AG10803 (cell line): ENCODE measurements at regions not wholly inside any gene's neighbourhood (a gene's known extent, or its start where the extent isn't known, plus 50 kb on each side); places are given as distances from the start of the nearest gene placed in this dataset.
"Not testable (repeated sequence)": the region's sequence is repeated elsewhere in the genome, so short reads cannot be mapped to it uniquely, and the experiment has no call there.

Experiments
- DNase-seq: peaks from one replicate; pipeline ENCODE4 v3.0.0; 2010; ENCODE audit warnings: low read depth
- H3K4me3 ChIP-seq: 2 replicates; pipeline ENCODE4 v1.5.1; 2011; ENCODE audit warnings: mild to moderate bottlenecking, low read length, control low read depth
- TF ChIP-seq, protein P1 (sequence below): conservative IDR thresholded peaks from 2 replicates; pipeline ENCODE4 v1.5.1; 2011; ENCODE audit warnings: mild to moderate bottlenecking, low read length, control low read depth, inconsistent platforms

DNA sequence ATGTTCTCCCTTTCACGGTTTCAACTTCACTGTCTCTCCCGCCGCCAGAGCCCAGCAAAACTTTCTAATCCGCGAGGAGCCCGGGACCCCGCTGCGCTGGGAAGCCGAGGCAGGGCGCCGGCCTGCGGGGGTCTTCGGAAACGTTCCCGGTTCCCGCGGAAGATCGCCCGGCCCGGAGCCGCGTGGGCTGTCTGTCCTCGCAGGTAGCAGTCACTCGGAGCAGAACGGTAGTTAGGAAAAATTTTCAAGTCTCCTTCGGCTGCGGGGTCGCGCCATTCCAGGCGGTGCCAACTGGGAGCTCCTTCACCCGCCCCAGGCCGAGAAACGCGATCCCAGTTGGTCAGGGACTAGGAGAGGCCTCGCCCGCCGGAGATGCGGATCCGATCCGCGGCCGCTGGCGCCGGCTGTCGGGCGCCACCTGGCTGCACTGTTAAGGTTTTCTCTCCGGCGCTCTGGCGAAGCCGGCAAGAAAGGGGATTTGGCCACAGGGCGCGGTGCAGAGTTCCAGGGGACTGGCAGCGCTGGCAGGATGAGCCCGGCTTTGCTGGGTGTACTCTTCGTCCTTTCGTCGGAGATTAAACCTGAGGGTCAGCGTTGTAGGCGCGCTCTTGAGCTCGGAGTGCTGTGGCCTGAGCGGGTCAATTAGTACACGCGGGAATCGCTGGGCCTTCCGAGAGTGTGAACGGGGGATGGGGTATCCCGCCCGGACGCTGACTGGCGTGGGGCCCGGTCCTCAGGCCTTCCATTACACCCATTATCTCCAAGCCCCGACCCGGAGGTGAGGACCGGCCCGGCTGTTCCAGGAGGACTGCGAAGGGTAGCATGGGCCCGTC lies 135.4 kb downstream of the KCNJ12 start:
- DNase-seq = peak; percentile 75
- peak overlapping the region; percentile 61 for H3K4me3 ChIP-seq

DNA sequence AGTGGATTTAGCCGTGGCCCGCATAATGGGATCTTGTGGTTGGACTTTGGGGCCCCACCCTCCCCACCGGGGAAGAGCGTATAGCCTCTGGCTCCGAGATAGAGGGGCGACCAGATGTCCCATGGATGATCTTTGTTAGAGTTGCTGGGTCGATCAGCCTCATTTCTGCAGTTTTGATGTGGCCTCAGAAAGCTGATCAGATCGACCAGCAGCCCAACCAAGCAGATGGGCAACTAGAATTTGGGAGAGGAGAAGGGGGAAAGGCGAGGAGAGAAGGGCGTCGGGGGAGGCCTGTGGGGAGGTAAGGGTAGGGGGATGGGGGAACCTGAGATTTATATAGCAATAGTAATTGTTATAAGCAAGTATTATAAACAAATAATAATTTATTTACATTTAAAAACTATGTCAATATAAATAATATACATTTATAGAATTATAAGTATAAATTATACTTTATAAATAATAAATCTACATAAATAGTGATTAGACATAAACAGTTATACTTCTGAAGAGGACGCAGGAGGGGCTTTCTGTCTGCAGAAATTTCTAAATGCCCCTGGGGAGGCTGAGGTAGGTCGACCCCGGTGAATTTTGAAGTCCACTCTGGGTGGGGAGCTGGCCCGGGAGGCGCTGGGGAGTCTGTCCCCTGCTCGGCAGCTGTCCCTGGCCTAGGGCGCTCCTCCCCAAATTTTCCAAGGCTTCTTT lies 136.3 kb downstream of the KCNJ12 start:
- peak overlapping the region; percentile 7; the same call in 1 of the 2 replicates for H3K4me3 ChIP-seq
- TF ChIP-seq, protein P1, sequence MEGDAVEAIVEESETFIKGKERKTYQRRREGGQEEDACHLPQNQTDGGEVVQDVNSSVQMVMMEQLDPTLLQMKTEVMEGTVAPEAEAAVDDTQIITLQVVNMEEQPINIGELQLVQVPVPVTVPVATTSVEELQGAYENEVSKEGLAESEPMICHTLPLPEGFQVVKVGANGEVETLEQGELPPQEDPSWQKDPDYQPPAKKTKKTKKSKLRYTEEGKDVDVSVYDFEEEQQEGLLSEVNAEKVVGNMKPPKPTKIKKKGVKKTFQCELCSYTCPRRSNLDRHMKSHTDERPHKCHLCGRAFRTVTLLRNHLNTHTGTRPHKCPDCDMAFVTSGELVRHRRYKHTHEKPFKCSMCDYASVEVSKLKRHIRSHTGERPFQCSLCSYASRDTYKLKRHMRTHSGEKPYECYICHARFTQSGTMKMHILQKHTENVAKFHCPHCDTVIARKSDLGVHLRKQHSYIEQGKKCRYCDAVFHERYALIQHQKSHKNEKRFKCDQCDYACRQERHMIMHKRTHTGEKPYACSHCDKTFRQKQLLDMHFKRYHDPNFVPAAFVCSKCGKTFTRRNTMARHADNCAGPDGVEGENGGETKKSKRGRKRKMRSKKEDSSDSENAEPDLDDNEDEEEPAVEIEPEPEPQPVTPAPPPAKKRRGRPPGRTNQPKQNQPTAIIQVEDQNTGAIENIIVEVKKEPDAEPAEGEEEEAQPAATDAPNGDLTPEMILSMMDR = no peak
- no peak for DNase-seq

More for the DNA sequence above, 135.4 kb downstream of the KCNJ12 start:
- TF ChIP-seq, protein P1 = peak; percentile 65

DNA sequence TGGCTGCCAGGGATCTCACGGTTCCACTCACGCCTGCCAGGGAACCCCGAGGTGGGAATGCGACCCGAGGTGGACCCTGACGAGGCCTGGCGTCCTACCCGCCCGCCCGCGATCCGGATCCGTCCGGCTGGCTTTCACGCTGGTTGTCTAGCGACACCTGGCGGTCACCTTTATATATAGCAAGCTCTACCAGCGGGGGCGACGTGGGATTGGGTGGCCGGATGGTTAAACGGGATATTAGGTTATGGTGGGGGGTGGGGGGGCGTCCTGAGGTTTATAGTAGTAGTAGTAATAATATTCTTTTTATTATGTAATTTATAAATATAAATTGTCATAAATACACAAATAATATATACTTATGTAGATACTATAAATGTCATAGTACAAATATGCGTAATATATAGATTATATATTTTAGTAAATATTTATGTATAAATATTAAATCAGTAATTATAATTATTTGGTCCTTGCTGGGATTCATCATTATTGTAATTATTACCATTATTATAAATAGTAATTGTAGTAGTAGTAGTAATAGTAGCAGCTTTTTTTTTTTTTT lies 136.9 kb downstream of the KCNJ12 start:
- TF ChIP-seq, protein P1 = peak; percentile 70
- peak; percentile 58 for DNase-seq
- H3K4me3 ChIP-seq = peak overlapping the region; percentile 7; the same call in 1 of the 2 replicates

DNA sequence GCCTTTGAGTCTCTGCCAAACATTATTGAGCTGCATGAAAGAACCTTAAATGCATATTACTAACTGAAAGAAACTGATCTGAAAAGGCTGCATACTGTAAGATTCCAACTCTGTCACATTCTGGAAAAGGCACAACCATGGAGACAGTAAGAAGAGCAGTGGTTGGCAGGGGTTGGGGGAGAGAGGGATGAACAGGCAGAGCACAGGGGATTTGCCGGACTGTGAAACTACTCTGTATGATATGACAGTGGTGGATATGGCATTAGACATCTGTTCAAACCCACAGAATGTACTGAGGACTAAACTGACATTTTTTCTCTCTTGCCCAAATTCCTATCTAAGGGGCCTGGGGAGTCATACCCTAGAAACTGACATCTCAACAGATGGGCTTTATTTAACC lies 138.4 kb downstream of the KCNJ12 start:
- DNase-seq, H3K4me3 ChIP-seq: not testable (repeated sequence)

DNA sequence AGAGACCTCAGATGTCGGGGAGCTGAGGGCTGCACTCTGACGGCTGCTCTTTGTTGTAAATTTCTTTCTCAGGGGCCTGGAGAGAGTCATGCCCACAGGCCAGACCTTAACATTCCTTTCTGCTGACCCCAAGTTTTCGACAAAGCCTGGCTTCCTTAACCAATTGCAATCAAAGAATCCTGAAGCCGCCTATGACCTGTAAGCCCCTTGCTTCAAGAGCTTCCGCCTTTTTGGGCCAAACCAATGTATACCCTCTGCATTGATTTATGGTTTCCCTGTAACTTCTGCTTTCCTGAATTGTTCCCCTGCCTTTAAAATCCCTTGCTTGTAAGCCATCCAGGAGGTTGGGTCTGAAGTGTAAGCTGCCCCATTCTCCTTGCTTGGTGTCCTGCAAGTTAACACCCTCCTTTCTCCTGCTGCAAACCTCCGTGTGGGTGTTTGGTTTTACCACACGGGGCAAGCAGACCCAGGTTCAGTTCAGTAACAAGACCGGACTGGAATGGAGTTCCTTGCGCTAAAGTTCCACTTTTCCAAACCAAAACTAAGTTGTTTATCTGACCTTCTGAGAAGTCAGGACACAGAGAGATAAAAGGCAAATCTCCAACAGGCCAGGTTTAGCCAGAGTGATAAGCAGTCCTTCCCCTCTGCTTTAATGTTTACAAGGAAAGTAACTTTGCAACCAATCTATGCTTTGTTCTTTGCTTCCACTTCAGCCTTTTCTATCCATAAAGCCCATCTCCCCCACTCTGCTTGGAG lies 141.6 kb downstream of the KCNJ12 start:
- H3K4me3 ChIP-seq = no peak overlapping the region
- DNase-seq = no peak
- TF ChIP-seq, protein P1 = no peak

DNA sequence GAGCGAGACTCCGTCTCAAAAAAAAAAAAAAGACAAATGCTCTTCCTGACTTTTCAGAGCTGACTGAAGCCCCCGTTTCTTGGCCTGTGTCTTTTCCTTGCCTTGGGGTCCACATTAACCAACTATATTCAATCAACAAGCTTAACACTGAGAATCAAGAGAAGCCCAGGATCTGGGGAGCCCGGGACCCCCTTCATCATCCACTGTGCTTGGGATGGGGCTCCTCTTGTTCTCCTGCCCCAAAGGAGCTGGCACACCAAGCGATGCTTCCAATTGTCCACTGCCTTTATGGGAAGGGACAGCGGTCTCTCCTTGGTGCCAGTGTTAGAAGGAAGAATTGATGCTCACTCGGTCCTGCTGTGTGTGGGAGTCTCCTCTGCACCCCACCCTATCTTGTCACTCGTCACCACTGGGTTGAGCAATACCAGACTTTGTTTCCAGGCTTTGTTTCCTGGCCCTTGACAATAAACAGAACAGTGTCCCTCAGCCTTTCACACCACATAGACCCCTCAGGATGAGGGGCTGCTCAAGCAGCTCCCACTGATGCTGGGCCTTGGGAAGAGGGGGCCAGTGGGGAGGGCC lies 146.7 kb downstream of the KCNJ12 start:
- no peak overlapping the region for H3K4me3 ChIP-seq
- DNase-seq = no peak
- TF ChIP-seq, protein P1 = no peak
